Keratinocyte (primary cell): ENCODE measurements at regions not wholly inside any gene's neighbourhood (a gene's known extent, or its start where the extent isn't known, plus 50 kb on each side); places are given as distances from the start of the nearest gene placed in this dataset.

ENCODE experiments used
- EZH2 ChIP-seq: IDR thresholded peaks from one replicate; pipeline ENCODE4 v1.6.1; 2012; ENCODE audit warnings: inconsistent platforms, mild to moderate bottlenecking, low read length, moderate library complexity
- TF ChIP-seq, protein P1 (sequence below), 3 experiments: IDR thresholded peaks in 1 of 3; conservative IDR thresholded peaks in 1 of 3; optimal IDR thresholded peaks in 1 of 3; 2 replicates in 2 of 3; 3 replicates in 1 of 3; pipeline versions ENCODE3 to v1.5.1; 2011; ENCODE audit warnings: low read length in 3 of 3, mild to moderate bottlenecking in 3 of 3, moderate library complexity in 2 of 3, control low read depth in 1 of 3, inconsistent platforms in 1 of 3; ENCODE audit not compliant: insufficient read depth in 2 of 3; ENCODE audit errors: extremely low read depth in 1 of 3

GRCh38 chr2:76387294-76387693 lies 676.6 kb upstream of the GCFC2 start:
- TF ChIP-seq, protein P1, sequence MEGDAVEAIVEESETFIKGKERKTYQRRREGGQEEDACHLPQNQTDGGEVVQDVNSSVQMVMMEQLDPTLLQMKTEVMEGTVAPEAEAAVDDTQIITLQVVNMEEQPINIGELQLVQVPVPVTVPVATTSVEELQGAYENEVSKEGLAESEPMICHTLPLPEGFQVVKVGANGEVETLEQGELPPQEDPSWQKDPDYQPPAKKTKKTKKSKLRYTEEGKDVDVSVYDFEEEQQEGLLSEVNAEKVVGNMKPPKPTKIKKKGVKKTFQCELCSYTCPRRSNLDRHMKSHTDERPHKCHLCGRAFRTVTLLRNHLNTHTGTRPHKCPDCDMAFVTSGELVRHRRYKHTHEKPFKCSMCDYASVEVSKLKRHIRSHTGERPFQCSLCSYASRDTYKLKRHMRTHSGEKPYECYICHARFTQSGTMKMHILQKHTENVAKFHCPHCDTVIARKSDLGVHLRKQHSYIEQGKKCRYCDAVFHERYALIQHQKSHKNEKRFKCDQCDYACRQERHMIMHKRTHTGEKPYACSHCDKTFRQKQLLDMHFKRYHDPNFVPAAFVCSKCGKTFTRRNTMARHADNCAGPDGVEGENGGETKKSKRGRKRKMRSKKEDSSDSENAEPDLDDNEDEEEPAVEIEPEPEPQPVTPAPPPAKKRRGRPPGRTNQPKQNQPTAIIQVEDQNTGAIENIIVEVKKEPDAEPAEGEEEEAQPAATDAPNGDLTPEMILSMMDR (optimal IDR thresholded peaks at IDR 0.05 in 1 of 3, IDR thresholded peaks at IDR 0.05 in 1 of 3, conservative IDR thresholded peaks at IDR 0.05 in 1 of 3; ENCODE audit: extremely low read depth in 1 of 3, insufficient read depth in 2 of 3, low read length in 3 of 3): no peak
- TF ChIP-seq EZH2: no peak
